Glutamatergic neuron (in vitro differentiated cells): ENCODE measurements at regions not wholly inside any gene's neighbourhood (a gene's known extent, or its start where the extent isn't known, plus 50 kb on each side); places are given as distances from the start of the nearest gene placed in this dataset.

Source experiments
- DNase-seq: peaks from one replicate; pipeline ENCODE4 v3.0.0; 2022
- H3K27ac Mint-ChIP-seq: one replicate; pipeline ENCODE4 v1.8.0; 2020; ENCODE audit warnings: mild to moderate bottlenecking, mixed read lengths, inconsistent platforms; ENCODE audit not compliant: unreplicated experiment
- H3K27me3 Mint-ChIP-seq: one replicate; pipeline ENCODE4 v1.8.0; 2020; ENCODE audit warnings: mild to moderate bottlenecking, moderate library complexity, mixed read lengths, inconsistent platforms; ENCODE audit not compliant: unreplicated experiment
- H3K36me3 Mint-ChIP-seq: one replicate; pipeline ENCODE4 v1.8.0; 2020; ENCODE audit warnings: mild to moderate bottlenecking, mixed read lengths, inconsistent platforms; ENCODE audit not compliant: unreplicated experiment
- H3K4me1 Mint-ChIP-seq: one replicate; pipeline ENCODE4 v1.8.0; 2020; ENCODE audit warnings: mild to moderate bottlenecking, low read depth, mixed read lengths, inconsistent platforms; ENCODE audit not compliant: unreplicated experiment
- H3K4me3 Mint-ChIP-seq: one replicate; pipeline ENCODE4 v1.8.0; 2020; ENCODE audit warnings: mild to moderate bottlenecking, mixed read lengths, inconsistent platforms; ENCODE audit not compliant: unreplicated experiment
- H3K9me3 Mint-ChIP-seq: one replicate; pipeline ENCODE4 v1.8.0; 2020; ENCODE audit warnings: mild to moderate bottlenecking, moderate library complexity, mixed read lengths, inconsistent platforms; ENCODE audit not compliant: unreplicated experiment
- CTCF ChIP-seq: fragments of 200-600 bp; sonication (generic); IDR thresholded peaks from one replicate; pipeline ENCODE4 v1.5.0; 2021; ENCODE audit not compliant: partially characterized antibody, unreplicated experiment

GRCh38 chr16:26301516-26301915 is 609.8 kb downstream of the HS3ST4 start:
- Mint-ChIP-seq H3K4me1 (no peaks in the 10 kb centered on the region), H3K27ac (no peak overlapping the region), H3K9me3 (no peaks in the 10 kb centered on the region), H3K36me3 (no peaks in the 10 kb centered on the region), H3K4me3 (no peak overlapping the region), H3K27me3 (no peaks in the 10 kb centered on the region)
- no peak for TF ChIP-seq CTCF
- DNase-seq: no peak

- Mint-ChIP-seq H3K9me3 (no peaks in the 10 kb centered on the region), H3K4me3 (no peak overlapping the region), H3K27ac (no peak overlapping the region), H3K27me3 (peaks cover 2% of the 10 kb centered on the region), H3K36me3 (no peaks in the 10 kb centered on the region), H3K4me1 (no peaks in the 10 kb centered on the region)
- DNase-seq: no peak
- no peak for TF ChIP-seq CTCF
Measured at GRCh38 chr16:26316683-26317464, 625.1 kb downstream of the HS3ST4 start.

GRCh38 chr16:26317885-26318284 is 626.1 kb downstream of the HS3ST4 start:
- no peaks in the 10 kb centered on the region for H3K36me3 Mint-ChIP-seq
- no peak for TF ChIP-seq CTCF
- no peak overlapping the region for H3K27ac Mint-ChIP-seq
- no peak overlapping the region for H3K4me3 Mint-ChIP-seq
- no peaks in the 10 kb centered on the region for H3K9me3 Mint-ChIP-seq
- no peak for DNase-seq
- peaks cover 2% of the 10 kb centered on the region for H3K27me3 Mint-ChIP-seq
- H3K4me1 Mint-ChIP-seq: no peaks in the 10 kb centered on the region

- Mint-ChIP-seq H3K4me1 (no peaks in the 10 kb centered on the region), H3K27ac (no peak overlapping the region), H3K9me3 (no peaks in the 10 kb centered on the region), H3K36me3 (no peaks in the 10 kb centered on the region), H3K4me3 (no peak overlapping the region), H3K27me3 (peaks cover 1% of the 10 kb centered on the region)
- TF ChIP-seq CTCF: no peak
- no peak for DNase-seq
Measured at GRCh38 chr16:26330654-26331053, 638.9 kb downstream of the HS3ST4 start.

- H3K27me3 Mint-ChIP-seq: no peaks in the 10 kb centered on the region
- H3K36me3 Mint-ChIP-seq: no peaks in the 10 kb centered on the region
- peaks cover 2% of the 10 kb centered on the region for H3K9me3 Mint-ChIP-seq
- H3K4me1 Mint-ChIP-seq: no peaks in the 10 kb centered on the region
- no peak for DNase-seq
- no peak for TF ChIP-seq CTCF
- no peak overlapping the region for H3K4me3 Mint-ChIP-seq
- H3K27ac Mint-ChIP-seq: no peak overlapping the region
Measured at GRCh38 chr16:26334218-26335111, 642.7 kb downstream of the HS3ST4 start.
